Mesothelial cell of epicardium (in vitro differentiated cells): ENCODE measurements at regions not wholly inside any gene's neighbourhood (a gene's known extent, or its start where the extent isn't known, plus 50 kb on each side); places are given as distances from the start of the nearest gene placed in this dataset.
"Not testable (repeated sequence)": the region's sequence is repeated elsewhere in the genome, so short reads cannot be mapped to it uniquely, and the experiment has no call there.

Source experiments
- DNase-seq, 2 experiments: peaks; one replicate each; pipeline ENCODE4 v3.0.0; 2021; ENCODE audit warnings: low spot score in 2 of 2; ENCODE audit not compliant: unreplicated experiment in 2 of 2
- H3K27ac Mint-ChIP-seq: 2 replicates; pipeline ENCODE4 v1.8.0; 2021; ENCODE audit warnings: mixed read lengths
- H3K27me3 Mint-ChIP-seq: 2 replicates; pipeline ENCODE4 v1.8.0; 2021; ENCODE audit warnings: low read depth, mixed read lengths
- H3K36me3 Mint-ChIP-seq: 2 replicates; pipeline ENCODE4 v1.8.0; 2021; ENCODE audit warnings: mixed read lengths
- H3K4me1 Mint-ChIP-seq: 2 replicates; pipeline ENCODE4 v1.8.0; 2021; ENCODE audit warnings: mixed read lengths
- H3K4me3 Mint-ChIP-seq: 2 replicates; pipeline ENCODE4 v1.8.0; 2021; ENCODE audit warnings: mild to moderate bottlenecking, moderate library complexity, mixed read lengths
- H3K9me3 Mint-ChIP-seq: 2 replicates; pipeline ENCODE4 v1.8.0; 2021; ENCODE audit warnings: mixed read lengths
- TF ChIP-seq, protein P1 (sequence below): fragments of 200-600 bp; sonication (generic); IDR thresholded peaks from one replicate; pipeline ENCODE4 v1.5.0; 2021; ENCODE audit warnings: antibody characterized with exemption; ENCODE audit not compliant: unreplicated experiment

GRCh38 chr4:34486461-34487363 lies 1757.6 kb downstream of the ARAP2 start:
- TF ChIP-seq, protein P1, sequence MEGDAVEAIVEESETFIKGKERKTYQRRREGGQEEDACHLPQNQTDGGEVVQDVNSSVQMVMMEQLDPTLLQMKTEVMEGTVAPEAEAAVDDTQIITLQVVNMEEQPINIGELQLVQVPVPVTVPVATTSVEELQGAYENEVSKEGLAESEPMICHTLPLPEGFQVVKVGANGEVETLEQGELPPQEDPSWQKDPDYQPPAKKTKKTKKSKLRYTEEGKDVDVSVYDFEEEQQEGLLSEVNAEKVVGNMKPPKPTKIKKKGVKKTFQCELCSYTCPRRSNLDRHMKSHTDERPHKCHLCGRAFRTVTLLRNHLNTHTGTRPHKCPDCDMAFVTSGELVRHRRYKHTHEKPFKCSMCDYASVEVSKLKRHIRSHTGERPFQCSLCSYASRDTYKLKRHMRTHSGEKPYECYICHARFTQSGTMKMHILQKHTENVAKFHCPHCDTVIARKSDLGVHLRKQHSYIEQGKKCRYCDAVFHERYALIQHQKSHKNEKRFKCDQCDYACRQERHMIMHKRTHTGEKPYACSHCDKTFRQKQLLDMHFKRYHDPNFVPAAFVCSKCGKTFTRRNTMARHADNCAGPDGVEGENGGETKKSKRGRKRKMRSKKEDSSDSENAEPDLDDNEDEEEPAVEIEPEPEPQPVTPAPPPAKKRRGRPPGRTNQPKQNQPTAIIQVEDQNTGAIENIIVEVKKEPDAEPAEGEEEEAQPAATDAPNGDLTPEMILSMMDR, result no peak
- Mint-ChIP-seq H3K9me3 (no peaks in the 10 kb centered on the region), H3K36me3 (no peaks in the 10 kb centered on the region), H3K27me3 (no peaks in the 10 kb centered on the region), H3K4me1 (peaks cover 6% of the 10 kb centered on the region), H3K4me3 (no peak overlapping the region), H3K27ac (no peak overlapping the region)
- no peak for DNase-seq

GRCh38 chr4:34492414-34492813 lies 1751.9 kb downstream of the ARAP2 start:
- Mint-ChIP-seq H3K4me3 (no peak overlapping the region), H3K27me3 (no peaks in the 10 kb centered on the region), H3K27ac (no peak overlapping the region), H3K9me3 (peaks cover 16% of the 10 kb centered on the region), H3K4me1 (no peaks in the 10 kb centered on the region), H3K36me3 (no peaks in the 10 kb centered on the region)
- TF ChIP-seq, protein P1, result no peak
- no peak for DNase-seq

DNA sequence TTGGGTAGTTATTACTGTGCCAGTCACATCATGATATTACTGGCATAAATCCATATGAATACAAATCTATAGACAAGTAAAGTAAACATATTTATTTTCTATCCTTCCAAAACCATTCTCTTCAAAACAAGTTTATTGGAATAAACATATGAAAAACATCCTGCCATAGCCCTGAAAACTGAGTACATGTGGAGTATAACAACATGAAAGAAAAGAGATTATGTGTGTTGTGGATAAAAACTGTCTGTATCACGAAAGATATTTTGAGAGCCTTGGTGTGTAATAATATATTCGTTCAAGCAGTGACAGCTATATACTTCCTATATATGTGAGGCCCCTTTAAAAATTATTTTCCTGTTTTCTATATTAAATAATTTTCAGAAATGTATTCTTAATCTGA lies 1742.2 kb downstream of the ARAP2 start:
- Mint-ChIP-seq H3K9me3 (peaks cover 8% of the 10 kb centered on the region), H3K4me1 (no peaks in the 10 kb centered on the region), H3K4me3 (no peak overlapping the region), H3K27ac (no peak overlapping the region), H3K27me3 (no peaks in the 10 kb centered on the region), H3K36me3 (no peaks in the 10 kb centered on the region)
- no peak for DNase-seq
- TF ChIP-seq, protein P1, result no peak

GRCh38 chr4:34504731-34505130 lies 1739.6 kb downstream of the ARAP2 start:
- H3K4me3 Mint-ChIP-seq, DNase-seq, H3K27me3 Mint-ChIP-seq, H3K27ac Mint-ChIP-seq, H3K4me1 Mint-ChIP-seq, H3K36me3 Mint-ChIP-seq: not testable (repeated sequence)
- H3K9me3 Mint-ChIP-seq, result peaks cover 23% of the 10 kb centered on the region

- not testable (repeated sequence) for DNase-seq, H3K27ac Mint-ChIP-seq, H3K4me3 Mint-ChIP-seq, H3K27me3 Mint-ChIP-seq, H3K36me3 Mint-ChIP-seq, H3K4me1 Mint-ChIP-seq
- H3K9me3 Mint-ChIP-seq, result peaks cover 26% of the 10 kb centered on the region
Observed at GRCh38 chr4:34506511-34507092, 1737.7 kb downstream of the ARAP2 start.

DNA sequence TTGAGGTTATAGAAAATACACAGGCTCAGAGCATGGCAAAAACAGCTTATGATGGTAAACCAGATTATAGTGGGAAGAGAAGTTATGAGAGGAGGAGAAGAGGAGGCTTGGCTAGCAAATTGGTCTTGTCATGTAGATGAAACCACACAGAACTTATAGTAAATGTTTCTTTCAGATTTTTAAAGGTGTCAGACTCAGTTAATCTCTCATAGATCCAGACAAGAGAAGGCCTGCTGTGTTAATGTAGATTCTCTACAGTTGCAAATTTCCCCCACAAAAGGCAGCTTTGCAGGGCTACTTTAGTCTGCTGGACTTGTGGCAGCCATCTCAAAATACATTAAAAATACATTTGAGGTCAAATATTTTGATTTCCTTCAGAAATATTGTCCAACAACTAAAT lies 1731.7 kb downstream of the ARAP2 start:
- TF ChIP-seq, protein P1, result no peak
- Mint-ChIP-seq H3K27ac (no peak overlapping the region), H3K4me1 (peaks cover 8% of the 10 kb centered on the region), H3K27me3 (no peaks in the 10 kb centered on the region), H3K36me3 (peaks cover 4% of the 10 kb centered on the region), H3K4me3 (no peak overlapping the region), H3K9me3 (peaks cover 31% of the 10 kb centered on the region)
- no peak for DNase-seq
